Epithelial cell of proximal tubule (primary cell): ENCODE measurements at regions not wholly inside any gene's neighbourhood (a gene's known extent, or its start where the extent isn't known, plus 50 kb on each side); places are given as distances from the start of the nearest gene placed in this dataset.

Source experiments
- DNase-seq: peaks from one replicate; pipeline ENCODE4 v3.0.0-alpha.2; 2011; ENCODE audit warnings: low read depth
- H3K4me3 ChIP-seq: 2 replicates; pipeline ENCODE4 v1.5.1; 2011; ENCODE audit warnings: low read depth, mild to moderate bottlenecking, low read length
- TF ChIP-seq, protein P1 (sequence below): conservative IDR thresholded peaks from 2 replicates; pipeline ENCODE4 v1.5.1; 2012; ENCODE audit warnings: low read depth, mild to moderate bottlenecking, low read length

DNA sequence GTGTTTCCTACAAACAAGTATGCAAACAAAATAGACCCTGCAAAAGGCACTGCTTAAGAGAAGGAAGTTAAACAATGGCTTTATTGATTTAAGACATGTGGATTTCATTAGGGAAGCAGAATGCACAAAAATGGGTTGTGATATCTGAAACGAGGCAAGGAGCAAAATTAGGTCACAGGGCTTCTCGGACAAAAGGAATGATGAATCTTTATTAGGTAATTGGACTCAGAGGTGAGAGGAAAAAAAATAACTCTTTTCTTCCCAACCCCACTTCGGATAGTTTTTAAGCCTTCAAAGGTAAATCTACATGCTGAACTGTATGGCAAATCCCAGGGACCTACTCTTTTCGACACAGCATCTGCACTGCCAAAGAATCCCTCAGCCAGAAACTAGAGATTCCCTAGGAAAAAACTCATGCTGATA is 183.0 kb upstream of the TAB2 start:
- H3K4me3 ChIP-seq = no peak overlapping the region
- DNase-seq = no peak
- TF ChIP-seq, protein P1, sequence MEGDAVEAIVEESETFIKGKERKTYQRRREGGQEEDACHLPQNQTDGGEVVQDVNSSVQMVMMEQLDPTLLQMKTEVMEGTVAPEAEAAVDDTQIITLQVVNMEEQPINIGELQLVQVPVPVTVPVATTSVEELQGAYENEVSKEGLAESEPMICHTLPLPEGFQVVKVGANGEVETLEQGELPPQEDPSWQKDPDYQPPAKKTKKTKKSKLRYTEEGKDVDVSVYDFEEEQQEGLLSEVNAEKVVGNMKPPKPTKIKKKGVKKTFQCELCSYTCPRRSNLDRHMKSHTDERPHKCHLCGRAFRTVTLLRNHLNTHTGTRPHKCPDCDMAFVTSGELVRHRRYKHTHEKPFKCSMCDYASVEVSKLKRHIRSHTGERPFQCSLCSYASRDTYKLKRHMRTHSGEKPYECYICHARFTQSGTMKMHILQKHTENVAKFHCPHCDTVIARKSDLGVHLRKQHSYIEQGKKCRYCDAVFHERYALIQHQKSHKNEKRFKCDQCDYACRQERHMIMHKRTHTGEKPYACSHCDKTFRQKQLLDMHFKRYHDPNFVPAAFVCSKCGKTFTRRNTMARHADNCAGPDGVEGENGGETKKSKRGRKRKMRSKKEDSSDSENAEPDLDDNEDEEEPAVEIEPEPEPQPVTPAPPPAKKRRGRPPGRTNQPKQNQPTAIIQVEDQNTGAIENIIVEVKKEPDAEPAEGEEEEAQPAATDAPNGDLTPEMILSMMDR = no peak

DNA sequence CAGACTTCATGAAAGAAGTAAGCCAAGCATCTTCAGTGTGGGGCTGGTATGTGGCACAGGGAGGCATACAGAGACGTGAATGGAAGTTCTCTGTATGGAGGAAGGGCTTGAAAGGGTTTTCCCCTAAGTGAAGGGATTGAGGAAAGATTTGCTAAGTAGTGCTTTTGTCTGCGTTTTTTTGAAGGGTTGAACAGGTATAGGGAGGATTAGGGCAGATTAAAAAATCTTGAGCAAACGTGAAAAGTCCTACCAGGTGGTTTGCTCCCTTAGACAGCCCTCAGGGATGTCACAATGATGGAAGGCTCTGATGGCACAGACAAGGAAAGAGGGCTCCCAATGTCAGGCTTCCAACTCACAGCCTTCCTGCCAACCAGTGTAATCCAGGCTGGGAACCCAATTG is 181.7 kb upstream of the TAB2 start:
- TF ChIP-seq, protein P1 = no peak
- H3K4me3 ChIP-seq = no peak overlapping the region
- no peak for DNase-seq

DNA sequence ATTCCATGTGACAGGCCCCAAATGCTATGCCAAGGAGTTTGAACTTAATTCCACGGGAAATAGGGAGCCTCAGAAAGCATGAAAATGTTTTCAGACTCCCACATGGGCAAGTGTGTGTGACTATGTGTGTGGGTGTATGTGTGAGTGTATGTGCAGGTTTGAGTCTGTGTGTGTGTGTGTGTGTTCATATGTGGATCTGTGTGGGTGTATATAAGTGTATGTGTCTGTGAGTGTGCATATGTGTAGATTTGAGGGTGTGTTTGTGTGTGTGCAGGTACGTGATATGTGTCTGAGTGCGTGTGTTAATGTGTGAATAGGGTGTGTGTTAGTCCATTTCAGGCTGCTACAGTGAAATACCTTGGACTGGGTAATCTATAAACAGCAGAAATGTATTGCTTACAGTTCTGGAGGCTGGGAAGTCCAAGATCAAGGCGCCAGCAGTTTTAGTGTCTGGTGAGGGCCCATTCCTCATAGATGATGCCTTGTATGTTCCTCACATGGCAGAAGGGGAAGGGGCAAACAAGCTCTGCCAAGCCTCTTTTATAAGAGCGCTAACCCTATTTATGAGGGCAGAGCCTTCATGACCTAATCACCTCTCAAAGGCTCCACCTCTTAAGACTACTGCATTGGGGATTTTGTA is 181.1 kb upstream of the TAB2 start:
- TF ChIP-seq, protein P1 = no peak
- no peak for DNase-seq
- H3K4me3 ChIP-seq = no peak overlapping the region

- no peak for DNase-seq
- TF ChIP-seq, protein P1 = no peak
- no peak overlapping the region for H3K4me3 ChIP-seq
Observed at GRCh38 chr6:149136913-149137286, 180.6 kb upstream of the TAB2 start.

GRCh38 chr6:149137594-149137993 is 179.9 kb upstream of the TAB2 start:
- DNase-seq = no peak
- TF ChIP-seq, protein P1 = no peak
- no peak overlapping the region for H3K4me3 ChIP-seq

- H3K4me3 ChIP-seq = no peak overlapping the region
- no peak for DNase-seq
- TF ChIP-seq, protein P1 = no peak
Observed at GRCh38 chr6:149138089-149138488, 179.4 kb upstream of the TAB2 start.

GRCh38 chr6:149138699-149139294 is 178.7 kb upstream of the TAB2 start:
- H3K4me3 ChIP-seq = no peak overlapping the region
- TF ChIP-seq, protein P1 = no peak
- DNase-seq = no peak
